Neural progenitor cell (in vitro differentiated cells): ENCODE measurements at regions not wholly inside any gene's neighbourhood (a gene's known extent, or its start where the extent isn't known, plus 50 kb on each side); places are given as distances from the start of the nearest gene placed in this dataset.

ENCODE experiments used
- DNase-seq: peaks from one replicate; pipeline ENCODE4 v3.0.0-alpha.2; 2016; ENCODE audit warnings: low spot score
- H2AFZ ChIP-seq: fragments of 200-600 bp; sonication (generic); replicated peaks from 2 replicates; pipeline ENCODE4 v1.6.1; 2016; ENCODE audit warnings: antibody characterized with exemption
- H3F3A ChIP-seq: fragments of 200-600 bp; sonication (generic); 2 replicates; pipeline ENCODE4 v1.6.1; 2016; ENCODE audit warnings: antibody characterized with exemption, low read depth
- H3K27ac ChIP-seq: fragments of 200-600 bp; sonication (generic); 2 replicates; pipeline ENCODE4 v1.5.1; 2016; ENCODE audit warnings: mild to moderate bottlenecking
- H3K27me3 ChIP-seq: fragments of 200-600 bp; sonication (generic); 2 replicates; pipeline ENCODE4 v1.6.1; 2016; ENCODE audit warnings: mild to moderate bottlenecking, moderate library complexity
- H3K36me3 ChIP-seq: fragments of 200-600 bp; sonication (generic); 2 replicates; pipeline ENCODE4 v1.5.1; 2016
- H3K4me1 ChIP-seq: fragments of 200-600 bp; sonication (generic); 2 replicates; pipeline ENCODE4 v1.6.1; 2016; ENCODE audit warnings: mixed run types
- H3K4me2 ChIP-seq: fragments of 200-600 bp; sonication (generic); 2 replicates; pipeline ENCODE4 v1.6.1; 2016
- H3K4me3 ChIP-seq: fragments of 200-600 bp; sonication (generic); 2 replicates; pipeline ENCODE4 v1.5.1; 2016
- H3K79me2 ChIP-seq: fragments of 200-600 bp; sonication (generic); 2 replicates; pipeline ENCODE4 v1.6.1; 2016; ENCODE audit warnings: low read depth
- H3K9ac ChIP-seq: fragments of 200-600 bp; sonication (generic); 2 replicates; pipeline ENCODE4 v1.6.1; 2016
- H3K9me3 ChIP-seq: fragments of 200-600 bp; sonication (generic); 2 replicates; pipeline ENCODE4 v1.5.1; 2016; ENCODE audit warnings: low read depth
- H4K20me1 ChIP-seq: fragments of 200-600 bp; sonication (generic); 2 replicates; pipeline ENCODE4 v1.6.1; 2016; ENCODE audit warnings: low read depth
- H3K27ac Mint-ChIP-seq: 3 replicates; pipeline ENCODE4 v1.8.0; 2021; ENCODE audit warnings: mixed read lengths
- H3K27me3 Mint-ChIP-seq: 2 replicates; pipeline ENCODE4 v1.8.0; 2022; ENCODE audit warnings: low read depth, mild to moderate bottlenecking, inconsistent platforms, moderate library complexity, mixed read lengths; ENCODE audit not compliant: insufficient read depth
- H3K36me3 Mint-ChIP-seq: 3 replicates; pipeline ENCODE4 v1.8.0; 2021; ENCODE audit warnings: mixed read lengths
- H3K4me1 Mint-ChIP-seq: 3 replicates; pipeline ENCODE4 v1.8.0; 2021; ENCODE audit warnings: mixed read lengths
- H3K4me3 Mint-ChIP-seq: 3 replicates; pipeline ENCODE4 v1.8.0; 2021; ENCODE audit warnings: mild to moderate bottlenecking, moderate library complexity, mixed read lengths
- H3K9me3 Mint-ChIP-seq: 3 replicates; pipeline ENCODE4 v1.8.0; 2020; ENCODE audit warnings: mixed read lengths
- CTCF ChIP-seq: fragments of 200-600 bp; sonication (generic); IDR thresholded peaks from 2 replicates; pipeline ENCODE4 v1.5.1; 2017; ENCODE audit warnings: antibody characterized with exemption, mild to moderate bottlenecking
- EZH2 ChIP-seq: fragments of 200-600 bp; sonication (generic); IDR thresholded peaks from 2 replicates; pipeline ENCODE4 v1.6.1; 2017; ENCODE audit warnings: antibody characterized with exemption, mild to moderate bottlenecking, moderate library complexity
- EZH2phosphoT487 ChIP-seq: fragments of 200-600 bp; sonication (generic); IDR thresholded peaks from 2 replicates; pipeline ENCODE4 v1.6.1; 2017; ENCODE audit warnings: antibody characterized with exemption

- no peaks in the 10 kb centered on the region for H3K4me1 Mint-ChIP-seq
- H2AFZ ChIP-seq: no peak overlapping the region
- no peak overlapping the region for H3K4me3 ChIP-seq
- DNase-seq: no peak
- no peak for TF ChIP-seq EZH2phosphoT487
- TF ChIP-seq CTCF: no peak
- TF ChIP-seq EZH2: no peak
- H3K9ac ChIP-seq: no peak overlapping the region
- peaks cover 16% of the 10 kb centered on the region for H3K4me1 ChIP-seq
- H3K36me3 Mint-ChIP-seq: no peaks in the 10 kb centered on the region
- H3K27me3 ChIP-seq: no peaks in the 10 kb centered on the region
- H3F3A ChIP-seq: no peaks in the 10 kb centered on the region
- H3K4me2 ChIP-seq: no peak overlapping the region
- H3K27ac Mint-ChIP-seq: no peak overlapping the region
- no peaks in the 10 kb centered on the region for H3K36me3 ChIP-seq
- no peaks in the 10 kb centered on the region for H3K9me3 Mint-ChIP-seq
- no peak overlapping the region for H3K27ac ChIP-seq
- no peaks in the 10 kb centered on the region for H3K27me3 Mint-ChIP-seq
- H4K20me1 ChIP-seq: no peaks in the 10 kb centered on the region
- no peaks in the 10 kb centered on the region for H3K9me3 ChIP-seq
- no peaks in the 10 kb centered on the region for H3K79me2 ChIP-seq
- H3K4me3 Mint-ChIP-seq: no peak overlapping the region
Measured at GRCh38 chr20:39144757-39145156, 182.6 kb downstream of the DHX35 start.

GRCh38 chr20:39142407-39143096, 180.4 kb downstream of the DHX35 start:
- H3K27me3 Mint-ChIP-seq: no peaks in the 10 kb centered on the region
- Histone ChIP-seq H3K36me3 (no peaks in the 10 kb centered on the region), H3K79me2 (no peaks in the 10 kb centered on the region), H4K20me1 (no peaks in the 10 kb centered on the region), H3K27me3 (no peaks in the 10 kb centered on the region), H3K4me2 (peak overlapping the region; percentile 3), H3K4me3 (no peak overlapping the region), H3K4me1 (peaks cover 17% of the 10 kb centered on the region), H3K9ac (no peak overlapping the region), H3F3A (no peaks in the 10 kb centered on the region), H2AFZ (no peak overlapping the region), H3K9me3 (no peaks in the 10 kb centered on the region), H3K27ac (no peak overlapping the region)
- H3K4me1 Mint-ChIP-seq: peaks cover under 1% of the 10 kb centered on the region
- no peak for TF ChIP-seq EZH2phosphoT487
- no peak overlapping the region for H3K27ac Mint-ChIP-seq
- no peak overlapping the region for H3K4me3 Mint-ChIP-seq
- no peaks in the 10 kb centered on the region for H3K36me3 Mint-ChIP-seq
- no peaks in the 10 kb centered on the region for H3K9me3 Mint-ChIP-seq
- peak; percentile 32 for DNase-seq

GRCh38 chr20:39137299-39137698, 175.2 kb downstream of the DHX35 start:
- Histone ChIP-seq H3K4me1 (peaks cover 23% of the 10 kb centered on the region), H2AFZ (no peak overlapping the region), H3K27ac (no peak overlapping the region), H3K27me3 (no peaks in the 10 kb centered on the region), H3K36me3 (no peaks in the 10 kb centered on the region), H3K9ac (no peak overlapping the region), H3K79me2 (no peaks in the 10 kb centered on the region), H3K4me3 (no peak overlapping the region), H3K9me3 (no peaks in the 10 kb centered on the region), H3F3A (no peaks in the 10 kb centered on the region), H3K4me2 (no peak overlapping the region), H4K20me1 (no peaks in the 10 kb centered on the region)
- Mint-ChIP-seq H3K36me3 (no peaks in the 10 kb centered on the region), H3K27me3 (peaks cover 4% of the 10 kb centered on the region), H3K4me1 (peaks cover 16% of the 10 kb centered on the region), H3K4me3 (no peak overlapping the region), H3K9me3 (no peaks in the 10 kb centered on the region), H3K27ac (peak overlapping the region; percentile 60)
- TF ChIP-seq EZH2: no peak
- TF ChIP-seq EZH2phosphoT487: no peak
- TF ChIP-seq CTCF: no peak
- no peak for DNase-seq

- H3K27ac Mint-ChIP-seq: no peak overlapping the region
- H2AFZ ChIP-seq: no peak overlapping the region
- no peak overlapping the region for H3K4me2 ChIP-seq
- peaks cover 4% of the 10 kb centered on the region for H3K27me3 Mint-ChIP-seq
- no peak overlapping the region for H3K4me3 Mint-ChIP-seq
- TF ChIP-seq CTCF (no peak), EZH2phosphoT487 (no peak), EZH2 (no peak)
- H3K9ac ChIP-seq: no peak overlapping the region
- H4K20me1 ChIP-seq: no peaks in the 10 kb centered on the region
- no peaks in the 10 kb centered on the region for H3K36me3 ChIP-seq
- peaks cover 18% of the 10 kb centered on the region for H3K4me1 ChIP-seq
- H3K36me3 Mint-ChIP-seq: no peaks in the 10 kb centered on the region
- H3K4me3 ChIP-seq: no peak overlapping the region
- H3K27ac ChIP-seq: no peak overlapping the region
- no peaks in the 10 kb centered on the region for H3K79me2 ChIP-seq
- no peaks in the 10 kb centered on the region for H3K9me3 Mint-ChIP-seq
- H3K4me1 Mint-ChIP-seq: peaks cover 18% of the 10 kb centered on the region
- DNase-seq: peak; percentile 50
- H3K9me3 ChIP-seq: no peaks in the 10 kb centered on the region
- no peaks in the 10 kb centered on the region for H3F3A ChIP-seq
- no peaks in the 10 kb centered on the region for H3K27me3 ChIP-seq
Measured at GRCh38 chr20:39136798-39137197, 174.7 kb downstream of the DHX35 start.
